ENCODE measurements at regions not wholly inside any gene's neighbourhood (a gene's known extent, or its start where the extent isn't known, plus 50 kb on each side); places are given as distances from the start of the nearest gene placed in this dataset.
A peak's percentile ranks its signal among the peaks of the same experiment; 100 is the strongest.

- no peak for DNase-seq
Observed at GRCh38 chr14:26121181-26121580, 476.7 kb downstream of the NOVA1 start.

GRCh38 chr14:26113911-26114640 lies 483.8 kb downstream of the NOVA1 start:
- no peak for DNase-seq

- no peak for DNase-seq
Observed at GRCh38 chr14:26104717-26105116, 493.1 kb downstream of the NOVA1 start.

GRCh38 chr14:26097852-26098251 lies 500.0 kb downstream of the NOVA1 start:
- DNase-seq: no peak

GRCh38 chr14:26088275-26088674 lies 509.6 kb downstream of the NOVA1 start:
- DNase-seq: peak in 1 of 2 experiments; percentile 2

- DNase-seq: no peak
Observed at GRCh38 chr14:26081043-26081442, 516.8 kb downstream of the NOVA1 start.

- no peak for DNase-seq
Observed at GRCh38 chr14:26078561-26078960, 519.3 kb downstream of the NOVA1 start.

- DNase-seq: no peak
Observed at GRCh38 chr14:26074892-26075291, 522.9 kb downstream of the NOVA1 start.

GRCh38 chr14:26070443-26070842 lies 527.4 kb downstream of the NOVA1 start:
- DNase-seq: no peak

GRCh38 chr14:26067786-26068459 lies 529.9 kb downstream of the NOVA1 start:
- no peak for DNase-seq

- DNase-seq: no peak
Observed at GRCh38 chr14:26067341-26067740, 530.5 kb downstream of the NOVA1 start.

- peak in 1 of 2 experiments; percentile 7 for DNase-seq
Observed at GRCh38 chr14:26056036-26056616, 541.7 kb downstream of the NOVA1 start.

GRCh38 chr14:26032348-26032747 lies 565.5 kb downstream of the NOVA1 start:
- no peak for DNase-seq

GRCh38 chr14:26026384-26026783 lies 571.4 kb downstream of the NOVA1 start:
- DNase-seq: no peak

GRCh38 chr14:26023967-26024366 lies 573.9 kb downstream of the NOVA1 start:
- DNase-seq: no peak

GRCh38 chr14:26021759-26022158 lies 576.1 kb downstream of the NOVA1 start:
- no peak for DNase-seq

GRCh38 chr14:26017270-26017669 lies 580.6 kb downstream of the NOVA1 start:
- DNase-seq: no peak

- DNase-seq: peak in 1 of 2 experiments; percentile 16
Observed at GRCh38 chr14:26008290-26008689, 589.5 kb downstream of the NOVA1 start.

- no peak for DNase-seq
Observed at GRCh38 chr14:26004342-26004741, 593.5 kb downstream of the NOVA1 start.

GRCh38 chr14:25993830-25994229 lies 604.0 kb downstream of the NOVA1 start:
- no peak for DNase-seq

- no peak for DNase-seq
Observed at GRCh38 chr14:25988536-25988935, 609.3 kb downstream of the NOVA1 start.

GRCh38 chr14:25955772-25956171 lies 642.1 kb downstream of the NOVA1 start:
- no peak for DNase-seq

- DNase-seq: no peak
Observed at GRCh38 chr14:25953532-25954139, 644.2 kb downstream of the NOVA1 start.

- DNase-seq: no peak
Observed at GRCh38 chr14:25945746-25946145, 652.1 kb downstream of the NOVA1 start.
